ENCODE measurements at regions not wholly inside any gene's neighbourhood (a gene's known extent, or its start where the extent isn't known, plus 50 kb on each side); places are given as distances from the start of the nearest gene placed in this dataset.

DNA sequence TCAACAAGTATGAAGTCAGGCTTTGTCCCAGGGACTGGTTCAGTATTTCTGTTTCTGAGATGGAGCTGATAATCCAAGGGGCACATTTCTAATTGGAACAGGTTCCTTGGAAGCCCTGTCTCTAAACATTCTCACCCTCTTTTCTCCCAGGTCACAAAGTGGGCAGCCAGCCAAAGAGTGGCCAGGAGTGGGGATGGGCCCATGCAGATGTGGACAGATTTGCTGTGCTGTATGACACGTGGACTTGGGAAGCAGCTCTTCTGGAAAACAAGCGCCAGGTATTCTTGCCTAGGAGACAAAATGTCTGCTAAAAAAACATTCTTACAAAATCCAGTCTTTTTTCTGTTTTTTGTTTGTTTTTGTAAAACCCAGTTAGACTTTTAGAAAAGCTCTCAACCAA is 140.2 kb downstream of the CD164 start:
- TF ChIP-seq, protein P1, sequence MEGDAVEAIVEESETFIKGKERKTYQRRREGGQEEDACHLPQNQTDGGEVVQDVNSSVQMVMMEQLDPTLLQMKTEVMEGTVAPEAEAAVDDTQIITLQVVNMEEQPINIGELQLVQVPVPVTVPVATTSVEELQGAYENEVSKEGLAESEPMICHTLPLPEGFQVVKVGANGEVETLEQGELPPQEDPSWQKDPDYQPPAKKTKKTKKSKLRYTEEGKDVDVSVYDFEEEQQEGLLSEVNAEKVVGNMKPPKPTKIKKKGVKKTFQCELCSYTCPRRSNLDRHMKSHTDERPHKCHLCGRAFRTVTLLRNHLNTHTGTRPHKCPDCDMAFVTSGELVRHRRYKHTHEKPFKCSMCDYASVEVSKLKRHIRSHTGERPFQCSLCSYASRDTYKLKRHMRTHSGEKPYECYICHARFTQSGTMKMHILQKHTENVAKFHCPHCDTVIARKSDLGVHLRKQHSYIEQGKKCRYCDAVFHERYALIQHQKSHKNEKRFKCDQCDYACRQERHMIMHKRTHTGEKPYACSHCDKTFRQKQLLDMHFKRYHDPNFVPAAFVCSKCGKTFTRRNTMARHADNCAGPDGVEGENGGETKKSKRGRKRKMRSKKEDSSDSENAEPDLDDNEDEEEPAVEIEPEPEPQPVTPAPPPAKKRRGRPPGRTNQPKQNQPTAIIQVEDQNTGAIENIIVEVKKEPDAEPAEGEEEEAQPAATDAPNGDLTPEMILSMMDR (IDR thresholded peaks at IDR 0.05) = no peak
- TF ChIP-seq ZFX (IDR thresholded peaks at IDR 0.05; ENCODE audit: borderline replicate concordance) = no peak
- H3K27ac ChIP-seq = no peak overlapping the region

- no peak overlapping the region for H3K27ac ChIP-seq
- TF ChIP-seq, protein P1 (IDR thresholded peaks at IDR 0.05) = no peak
- no peak for TF ChIP-seq ZFX (IDR thresholded peaks at IDR 0.05; ENCODE audit: borderline replicate concordance)
Observed at GRCh38 chr6:109241199-109241598, 141.1 kb downstream of the CD164 start.

GRCh38 chr6:109240370-109241084 is 141.7 kb downstream of the CD164 start:
- no peak overlapping the region for H3K27ac ChIP-seq
- TF ChIP-seq, protein P1 (IDR thresholded peaks at IDR 0.05) = no peak
- no peak for TF ChIP-seq ZFX (IDR thresholded peaks at IDR 0.05; ENCODE audit: borderline replicate concordance)

DNA sequence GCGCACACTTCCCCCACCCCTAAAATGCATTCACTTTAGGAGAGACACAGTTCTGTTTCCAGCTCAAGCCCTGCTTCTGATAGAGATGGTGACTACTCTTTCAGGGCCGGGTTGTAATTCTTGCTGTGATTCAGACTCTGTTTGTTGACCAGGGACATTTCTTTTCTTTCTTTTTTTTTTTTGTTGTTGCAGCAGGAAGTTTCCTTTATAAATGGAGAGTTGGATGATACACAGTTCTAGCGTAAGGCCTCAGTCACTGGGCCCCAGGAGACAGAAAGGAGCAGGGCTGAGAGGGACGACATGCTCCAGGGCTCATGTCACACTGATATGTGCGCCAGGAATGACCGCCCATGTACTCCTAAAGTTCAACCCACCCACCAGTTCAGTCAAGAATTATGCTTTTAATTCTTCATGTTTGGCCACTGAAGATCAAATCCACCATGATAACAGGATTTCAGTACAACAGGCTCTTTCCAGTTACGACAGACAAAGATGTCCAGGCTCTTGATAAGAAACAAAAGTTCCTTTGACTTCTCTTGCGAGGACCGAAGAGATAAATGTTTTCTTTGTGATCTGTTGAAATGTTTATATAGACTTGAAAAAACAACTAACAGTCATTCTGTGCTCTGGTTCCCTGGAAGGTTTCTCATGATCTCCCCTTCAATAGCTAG is 142.5 kb downstream of the CD164 start:
- H3K27ac ChIP-seq = no peak overlapping the region
- TF ChIP-seq, protein P1 (IDR thresholded peaks at IDR 0.05) = no peak
- TF ChIP-seq ZFX (IDR thresholded peaks at IDR 0.05; ENCODE audit: borderline replicate concordance) = no peak

- H3K27ac ChIP-seq = no peak overlapping the region
- TF ChIP-seq, protein P1 (IDR thresholded peaks at IDR 0.05) = no peak
- no peak for TF ChIP-seq ZFX (IDR thresholded peaks at IDR 0.05; ENCODE audit: borderline replicate concordance)
Observed at GRCh38 chr6:109239160-109239559, 143.1 kb downstream of the CD164 start.

GRCh38 chr6:109238396-109238795 is 143.1 kb downstream of the CEP57L1 start:
- no peak for TF ChIP-seq ZFX (IDR thresholded peaks at IDR 0.05; ENCODE audit: borderline replicate concordance)
- TF ChIP-seq, protein P1 (IDR thresholded peaks at IDR 0.05) = no peak
- no peak overlapping the region for H3K27ac ChIP-seq

DNA sequence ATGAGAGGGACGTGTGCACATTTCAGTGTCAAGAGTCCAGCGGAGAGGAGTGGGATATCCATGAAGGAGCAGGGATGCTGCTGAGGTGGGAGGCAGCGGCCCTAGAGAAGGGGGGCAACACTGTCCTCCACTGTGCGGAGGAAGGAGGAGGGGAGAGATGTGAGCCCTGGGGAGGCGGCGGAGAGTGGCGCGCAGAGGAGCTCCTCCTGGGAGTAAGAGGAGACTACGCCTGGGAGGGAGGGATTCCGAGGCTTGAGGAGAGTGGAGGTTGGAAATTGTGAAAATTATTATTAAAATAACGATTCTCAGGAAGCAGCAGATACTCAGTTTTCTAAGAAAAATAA is 142.7 kb downstream of the CEP57L1 start:
- H3K27ac ChIP-seq = no peak overlapping the region
- TF ChIP-seq ZFX (IDR thresholded peaks at IDR 0.05; ENCODE audit: borderline replicate concordance) = no peak
- TF ChIP-seq, protein P1 (IDR thresholded peaks at IDR 0.05) = no peak
